ENCODE measurements at regions not wholly inside any gene's neighbourhood (a gene's known extent, or its start where the extent isn't known, plus 50 kb on each side); places are given as distances from the start of the nearest gene placed in this dataset.

DNA sequence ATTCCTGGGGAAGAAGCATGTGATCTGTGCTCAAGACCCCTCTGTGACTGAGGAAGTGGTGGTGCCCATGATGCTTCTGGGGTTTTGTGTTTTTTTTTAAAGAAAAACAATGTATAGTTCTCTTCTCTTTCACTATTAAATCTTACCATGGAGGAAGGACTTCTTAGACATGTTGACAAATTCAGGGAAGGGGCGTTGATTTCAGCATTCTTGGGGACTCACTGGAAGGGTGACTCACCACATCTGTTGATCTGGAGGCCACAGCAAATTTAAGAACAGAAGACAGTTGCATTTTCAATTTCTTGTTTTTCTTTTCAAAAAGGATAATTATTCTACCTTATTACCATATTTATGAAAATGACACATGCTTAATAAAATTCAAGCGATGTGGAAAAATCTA lies 152.9 kb upstream of the RTL1 start:
- no peak for TF ChIP-seq POLR2A (IDR thresholded peaks at IDR 0.05; ENCODE audit: low read length)
- no peak for TF ChIP-seq GATA1 (IDR thresholded peaks at IDR 0.05; ENCODE audit: low read depth, low read length)
